Suprapubic skin (tissue), 4 donors: ENCODE measurements at regions not wholly inside any gene's neighbourhood (a gene's known extent, or its start where the extent isn't known, plus 50 kb on each side); places are given as distances from the start of the nearest gene placed in this dataset.

ENCODE experiments used
- CTCF ChIP-seq, 2 donors: fragments of 200-600 bp in 1 of 2; fragments of 450-650 bp in 1 of 2; sonication (generic) in 1 of 2; IDR thresholded peaks; one replicate each; pipeline ENCODE4 v1.5.1; 2016 to 2019; ENCODE audit warnings: antibody characterized with exemption in 2 of 2, mild to moderate bottlenecking in 1 of 2, moderate library complexity in 1 of 2
- POLR2A ChIP-seq, 2 donors: fragments of 450-650 bp; IDR thresholded peaks; one replicate each; pipeline ENCODE4 v1.6.1; 2017; ENCODE audit warnings: antibody characterized with exemption in 2 of 2, mild to moderate bottlenecking in 2 of 2, moderate library complexity in 2 of 2
- POLR2AphosphoS5 ChIP-seq, 3 donors: sonication (generic); formaldehyde crosslinking; IDR thresholded peaks; one replicate each; pipeline ENCODE4 v1.6.1; 2017; ENCODE audit warnings: antibody characterized with exemption in 3 of 3

DNA sequence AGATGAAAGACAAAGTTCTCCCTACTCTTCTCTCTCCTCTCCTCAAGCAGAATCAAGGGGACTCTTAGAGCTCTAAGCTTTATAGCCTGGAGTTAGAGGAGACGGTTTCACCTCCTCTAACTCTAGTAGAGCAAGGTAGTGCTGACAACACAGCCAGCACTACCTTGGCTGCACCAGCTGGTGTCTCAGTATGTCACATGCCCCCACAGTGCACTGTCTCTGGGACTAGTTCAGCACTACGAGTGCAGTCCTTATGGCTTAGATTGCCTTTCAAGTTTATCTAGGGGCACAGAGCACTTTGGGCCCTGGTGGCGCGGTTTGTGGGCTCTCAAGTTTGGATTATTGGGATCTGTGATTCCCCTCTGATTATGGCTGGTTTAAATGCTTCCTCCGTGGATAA is 614.1 kb upstream of the NECTIN3 start:
- no peak for TF ChIP-seq CTCF (IDR thresholded peaks at IDR 0.05)
- no peak for TF ChIP-seq POLR2A (IDR thresholded peaks at IDR 0.05)
- TF ChIP-seq POLR2AphosphoS5 (IDR thresholded peaks at IDR 0.05) = no peak
